Astrocyte (in vitro differentiated cells and primary cell): ENCODE measurements at regions not wholly inside any gene's neighbourhood (a gene's known extent, or its start where the extent isn't known, plus 50 kb on each side); places are given as distances from the start of the nearest gene placed in this dataset.

Source experiments
- DNase-seq: peaks from one replicate; pipeline ENCODE4 v3.0.0-alpha.2; 2010; ENCODE audit warnings: low read depth
- FAIRE-seq: peaks from 2 replicates; lab custom pipeline; 2011; peaks lifted over from hg19 to GRCh38; lab: Jason Lieb, UNC
- H2AFZ ChIP-seq: 2 replicates; pipeline ENCODE4 v1.6.0; 2012; ENCODE audit warnings: low read depth, low read length, inconsistent platforms
- H3K27ac ChIP-seq: 2 replicates; pipeline ENCODE4 v1.5.1; 2011; ENCODE audit warnings: low read depth, low read length, inconsistent platforms
- H3K27me3 ChIP-seq: 2 replicates; pipeline ENCODE4 v1.6.0; 2011; ENCODE audit warnings: low read length, inconsistent platforms; ENCODE audit not compliant: insufficient read depth
- H3K36me3 ChIP-seq: 2 replicates; pipeline ENCODE4 v1.5.1; 2011; ENCODE audit warnings: low read length, inconsistent platforms; ENCODE audit not compliant: insufficient read depth
- H3K4me1 ChIP-seq: 2 replicates; pipeline ENCODE4 v1.5.1; 2011; ENCODE audit warnings: low read length, inconsistent platforms; ENCODE audit not compliant: insufficient read depth
- H3K4me2 ChIP-seq: 2 replicates; pipeline ENCODE4 v1.6.0; 2012; ENCODE audit warnings: low read length, inconsistent platforms
- H3K4me3 ChIP-seq: 2 replicates; pipeline ENCODE4 v1.5.1; 2011; ENCODE audit warnings: low read depth, mild to moderate bottlenecking, low read length, inconsistent platforms; ENCODE audit not compliant: insufficient read depth
- H3K79me2 ChIP-seq: 2 replicates; pipeline ENCODE4 v1.6.0; 2012; ENCODE audit warnings: mild to moderate bottlenecking, low read length, inconsistent platforms; ENCODE audit not compliant: insufficient read depth
- H3K9ac ChIP-seq: 2 replicates; pipeline ENCODE4 v1.6.0; 2012; ENCODE audit warnings: mild to moderate bottlenecking, low read length, inconsistent platforms
- H3K9me3 ChIP-seq: 2 replicates; pipeline ENCODE4 v1.5.1; 2012; ENCODE audit warnings: low read depth, mild to moderate bottlenecking, low read length, inconsistent platforms; ENCODE audit not compliant: insufficient read depth
- H4K20me1 ChIP-seq: 2 replicates; pipeline ENCODE4 v1.6.0; 2012; ENCODE audit warnings: low read length, inconsistent platforms; ENCODE audit not compliant: insufficient read depth
- H3K27ac Mint-ChIP-seq: one replicate; pipeline ENCODE4 v1.8.0; 2021; ENCODE audit warnings: mild to moderate bottlenecking, mixed read lengths; ENCODE audit not compliant: unreplicated experiment
- H3K27me3 Mint-ChIP-seq: one replicate; pipeline ENCODE4 v1.8.0; 2021; ENCODE audit warnings: low read depth, mixed read lengths; ENCODE audit not compliant: unreplicated experiment
- H3K36me3 Mint-ChIP-seq: one replicate; pipeline ENCODE4 v1.8.0; 2021; ENCODE audit warnings: low read depth, mixed read lengths; ENCODE audit not compliant: unreplicated experiment
- H3K4me1 Mint-ChIP-seq: one replicate; pipeline ENCODE4 v1.8.0; 2021; ENCODE audit warnings: low read depth, mixed read lengths; ENCODE audit not compliant: unreplicated experiment
- H3K4me3 Mint-ChIP-seq: one replicate; pipeline ENCODE4 v1.8.0; 2021; ENCODE audit warnings: mild to moderate bottlenecking, moderate library complexity, mixed read lengths; ENCODE audit not compliant: unreplicated experiment
- H3K9me3 Mint-ChIP-seq: one replicate; pipeline ENCODE4 v1.8.0; 2021; ENCODE audit warnings: mild to moderate bottlenecking, mixed read lengths; ENCODE audit not compliant: unreplicated experiment
- CTCF ChIP-seq: IDR thresholded peaks from 2 replicates; pipeline ENCODE4 v1.5.1; 2011; ENCODE audit warnings: low read depth, mild to moderate bottlenecking, inconsistent platforms, low read length, moderate library complexity; ENCODE audit not compliant: insufficient read depth
- EZH2 ChIP-seq: IDR thresholded peaks from 2 replicates; pipeline ENCODE4 v1.6.1; 2012; ENCODE audit warnings: mild to moderate bottlenecking, low read length, inconsistent platforms; ENCODE audit not compliant: insufficient read depth

DNA sequence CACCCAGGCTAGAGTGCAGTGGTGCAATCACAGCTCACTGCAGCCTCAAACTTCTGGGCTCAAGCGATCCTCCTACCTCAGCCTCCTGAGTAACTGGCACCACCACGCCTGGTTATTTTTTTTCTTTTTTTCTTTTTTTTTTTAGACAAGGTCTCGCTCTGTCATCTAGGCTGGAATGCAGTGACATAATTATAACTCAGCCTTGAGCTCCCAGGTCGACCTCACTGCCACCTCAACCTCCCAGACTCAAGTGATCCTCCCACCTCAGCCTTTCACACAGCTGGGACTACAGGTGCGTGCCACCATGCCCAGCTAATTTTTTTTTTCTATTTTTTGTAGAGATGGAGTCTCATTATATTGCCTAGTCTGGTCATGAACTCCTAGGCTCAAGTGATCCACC, 66.9 kb upstream of the ECE1 start:
- Mint-ChIP-seq H3K27me3 (peaks cover 10% of the 10 kb centered on the region), H3K36me3 (no peaks in the 10 kb centered on the region), H3K4me1 (peaks cover 3% of the 10 kb centered on the region), H3K9me3 (no peaks in the 10 kb centered on the region), H3K27ac (no peak overlapping the region), H3K4me3 (no peak overlapping the region)
- H2AFZ ChIP-seq, result no peak overlapping the region
- no peak overlapping the region for H3K4me2 ChIP-seq
- H3K36me3 ChIP-seq, result no peaks in the 10 kb centered on the region
- H4K20me1 ChIP-seq, result no peaks in the 10 kb centered on the region
- no peaks in the 10 kb centered on the region for H3K9me3 ChIP-seq
- no peaks in the 10 kb centered on the region for H3K79me2 ChIP-seq
- no peak overlapping the region for H3K9ac ChIP-seq
- TF ChIP-seq CTCF, result no peak
- TF ChIP-seq EZH2, result no peak
- no peaks in the 10 kb centered on the region for H3K27me3 ChIP-seq
- DNase-seq (no peak), FAIRE-seq (no peak)
- H3K4me1 ChIP-seq, result no peaks in the 10 kb centered on the region
- H3K4me3 ChIP-seq, result no peak overlapping the region
- no peak overlapping the region for H3K27ac ChIP-seq

GRCh38 chr1:21355956-21356355, 65.7 kb upstream of the ECE1 start:
- H3K4me3 Mint-ChIP-seq, result no peak overlapping the region
- no peak overlapping the region for H3K9ac ChIP-seq
- H3K36me3 Mint-ChIP-seq, result no peaks in the 10 kb centered on the region
- TF ChIP-seq EZH2, result no peak
- TF ChIP-seq CTCF, result no peak
- H3K9me3 Mint-ChIP-seq, result no peaks in the 10 kb centered on the region
- H3K79me2 ChIP-seq, result no peaks in the 10 kb centered on the region
- no peak overlapping the region for H3K27ac Mint-ChIP-seq
- H3K4me2 ChIP-seq, result no peak overlapping the region
- FAIRE-seq (no peak), DNase-seq (no peak)
- no peaks in the 10 kb centered on the region for H4K20me1 ChIP-seq
- H3K9me3 ChIP-seq, result no peaks in the 10 kb centered on the region
- H3K4me1 Mint-ChIP-seq, result peaks cover 3% of the 10 kb centered on the region
- no peak overlapping the region for H3K4me3 ChIP-seq
- no peaks in the 10 kb centered on the region for H3K27me3 ChIP-seq
- no peaks in the 10 kb centered on the region for H3K36me3 ChIP-seq
- peaks cover 9% of the 10 kb centered on the region for H3K27me3 Mint-ChIP-seq
- no peaks in the 10 kb centered on the region for H3K4me1 ChIP-seq
- H3K27ac ChIP-seq, result no peak overlapping the region
- H2AFZ ChIP-seq, result no peak overlapping the region

DNA sequence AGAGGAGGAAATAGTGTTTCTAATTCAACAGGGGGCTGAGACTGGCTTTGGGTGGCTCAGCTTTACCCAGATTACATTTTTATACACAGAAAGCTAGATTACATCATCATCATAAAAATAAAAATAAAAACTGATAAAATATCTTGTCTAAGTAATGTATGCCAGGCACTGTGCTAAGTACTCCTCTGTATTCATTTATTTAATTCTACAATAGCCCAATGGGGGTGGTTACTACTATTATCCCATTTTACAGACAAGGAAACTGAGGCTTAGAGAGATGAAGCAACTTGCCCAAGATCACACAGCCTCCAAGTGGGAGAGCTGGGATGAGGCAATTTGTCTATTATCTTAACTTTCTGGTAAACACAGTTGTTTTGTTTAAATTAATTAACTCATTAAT, 62.3 kb upstream of the ECE1 start:
- Mint-ChIP-seq H3K9me3 (no peaks in the 10 kb centered on the region), H3K27ac (no peak overlapping the region), H3K4me3 (no peak overlapping the region), H3K27me3 (peaks cover 7% of the 10 kb centered on the region), H3K36me3 (no peaks in the 10 kb centered on the region), H3K4me1 (peaks cover 15% of the 10 kb centered on the region)
- peaks cover 10% of the 10 kb centered on the region for H3K4me1 ChIP-seq
- H3K4me2 ChIP-seq, result no peak overlapping the region
- no peak overlapping the region for H3K9ac ChIP-seq
- no peaks in the 10 kb centered on the region for H3K9me3 ChIP-seq
- TF ChIP-seq EZH2 (no peak), CTCF (no peak)
- no peak overlapping the region for H3K27ac ChIP-seq
- no peaks in the 10 kb centered on the region for H3K36me3 ChIP-seq
- FAIRE-seq, result no peak
- no peaks in the 10 kb centered on the region for H4K20me1 ChIP-seq
- no peak for DNase-seq
- no peak overlapping the region for H2AFZ ChIP-seq
- no peak overlapping the region for H3K4me3 ChIP-seq
- H3K27me3 ChIP-seq, result no peaks in the 10 kb centered on the region
- H3K79me2 ChIP-seq, result no peaks in the 10 kb centered on the region
